Limb (tissue), 2 donors: ENCODE measurements at regions not wholly inside any gene's neighbourhood (a gene's known extent, or its start where the extent isn't known, plus 50 kb on each side); places are given as distances from the start of the nearest gene placed in this dataset.

Experiments used
- DNase-seq, 2 donors: peaks; one replicate each; pipeline ENCODE4 v3.0.0-alpha.2; 2016; ENCODE audit errors: extremely low spot score in 2 of 2

DNA sequence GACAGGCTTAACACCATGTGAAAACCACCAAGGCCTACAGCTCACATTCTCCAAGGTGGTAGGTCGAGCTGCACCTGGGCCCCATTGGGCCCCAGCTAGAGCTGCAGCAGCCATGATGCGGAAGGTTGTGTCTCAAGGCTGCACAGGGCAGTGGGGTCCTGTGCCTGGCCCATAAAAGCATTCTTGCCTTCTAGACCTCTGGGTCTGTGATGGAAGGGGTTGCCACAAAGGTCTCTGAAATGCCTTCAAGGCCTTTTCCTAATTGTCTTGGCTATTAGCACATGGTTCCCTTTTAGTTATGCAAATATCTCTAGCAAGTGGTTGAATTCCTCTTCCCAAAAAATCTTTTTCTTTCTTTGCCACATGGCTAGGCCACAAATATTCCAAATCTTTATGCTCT is 52.5 kb upstream of the C11orf58 start:
- DNase-seq, result no peak

DNA sequence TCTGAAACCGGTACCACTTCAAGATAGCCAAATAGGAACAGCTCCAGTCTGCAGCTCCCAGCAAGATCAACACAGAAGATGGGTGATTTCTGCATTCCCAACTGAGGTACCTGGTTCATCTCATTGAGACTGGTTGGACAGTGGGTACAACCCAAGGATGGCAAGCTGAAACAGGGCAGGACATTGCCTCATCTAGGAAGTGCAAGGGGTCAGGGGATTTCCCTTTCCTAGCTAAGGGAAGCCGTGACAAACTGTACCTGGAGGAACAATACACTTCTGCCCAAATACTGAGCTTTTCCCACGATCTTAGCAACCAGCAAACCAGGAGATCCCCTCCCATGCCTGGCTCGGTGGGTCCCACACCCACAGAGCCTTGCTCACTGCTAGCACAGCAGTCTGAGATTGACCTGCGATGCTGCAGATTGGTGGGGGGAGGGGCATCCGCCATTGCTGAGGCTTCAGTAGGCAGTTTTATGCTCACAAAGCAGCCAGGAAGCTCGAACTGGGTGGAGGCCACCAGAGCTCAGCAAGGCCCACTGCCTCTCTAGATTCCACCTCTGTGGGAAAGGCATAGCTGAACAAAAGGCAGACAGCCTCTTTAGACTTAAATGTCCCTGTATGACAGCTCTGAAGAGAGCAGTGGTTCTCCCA is 59.9 kb upstream of the C11orf58 start:
- no peak for DNase-seq

DNA sequence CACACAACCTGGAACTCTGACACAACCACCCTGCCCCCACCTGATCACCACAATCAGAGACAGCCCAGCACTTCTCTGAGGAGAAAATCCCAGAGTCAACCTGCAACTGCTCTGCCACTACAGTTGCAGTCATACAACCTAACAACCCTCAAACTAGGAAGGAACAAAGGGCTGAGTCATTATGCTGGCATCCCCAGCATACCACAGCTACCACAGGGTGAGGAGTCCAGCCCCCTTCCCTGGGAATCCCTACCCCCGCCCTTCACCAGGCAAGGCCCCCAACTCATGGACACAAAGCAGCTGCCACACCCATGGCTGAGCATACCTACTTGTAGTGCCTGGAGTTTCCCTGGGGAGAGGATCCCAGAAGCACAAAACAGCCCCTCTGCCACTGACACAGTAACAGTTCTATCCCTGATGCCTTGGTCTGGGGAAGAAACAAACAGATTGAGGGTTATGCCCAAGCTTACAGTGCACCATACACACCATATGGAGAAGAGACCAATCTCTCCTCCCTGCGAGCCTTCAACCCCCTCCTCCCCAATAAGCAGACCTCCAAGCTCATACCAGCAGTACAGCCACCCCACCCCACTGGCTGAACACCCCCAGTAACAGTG is 68.5 kb upstream of the C11orf58 start:
- DNase-seq, result no peak

DNA sequence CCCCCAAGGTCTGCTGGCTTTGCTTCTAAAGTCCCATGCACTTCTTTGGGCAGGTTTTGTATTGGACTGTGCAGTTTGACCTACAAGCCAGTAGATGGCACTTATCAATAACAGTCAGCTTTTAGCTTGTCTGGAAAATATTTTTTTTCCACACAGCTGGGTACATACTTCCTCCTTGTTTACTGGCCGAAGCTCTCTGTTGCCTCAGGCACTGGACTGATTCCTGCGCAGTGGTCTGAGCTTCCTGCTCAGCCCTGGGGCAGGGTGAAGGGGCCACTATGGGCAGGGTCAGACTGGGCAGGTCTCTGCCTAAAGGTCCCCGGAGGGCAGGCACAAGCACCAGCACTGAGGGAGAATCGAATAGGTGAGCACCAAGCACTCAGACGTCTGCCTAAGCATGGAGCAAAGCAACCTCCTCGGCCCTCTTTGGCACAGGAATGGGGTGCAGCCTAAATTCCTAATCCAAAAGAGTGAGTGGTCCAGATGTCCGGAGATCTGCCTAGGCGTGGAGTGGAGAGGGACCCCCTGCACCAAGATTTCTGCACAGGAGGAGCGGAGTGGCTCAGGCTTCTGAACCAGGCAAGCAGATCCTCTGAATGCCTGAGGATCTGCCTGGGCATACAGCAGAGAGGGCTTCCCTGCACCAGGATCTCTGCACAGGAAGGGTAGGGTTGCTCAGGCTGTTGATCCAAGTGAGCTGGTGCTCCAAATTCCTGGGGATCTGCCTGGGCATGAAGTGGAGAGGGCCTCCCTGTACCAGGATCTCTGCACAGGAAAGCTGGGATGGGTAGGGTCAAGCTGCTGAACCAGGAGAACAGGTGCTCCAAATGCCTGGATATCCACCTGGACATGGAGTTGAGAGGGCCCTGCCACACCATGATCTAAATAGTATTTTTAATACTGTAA is 105.9 kb upstream of the C11orf58 start:
- DNase-seq, result no peak

DNA sequence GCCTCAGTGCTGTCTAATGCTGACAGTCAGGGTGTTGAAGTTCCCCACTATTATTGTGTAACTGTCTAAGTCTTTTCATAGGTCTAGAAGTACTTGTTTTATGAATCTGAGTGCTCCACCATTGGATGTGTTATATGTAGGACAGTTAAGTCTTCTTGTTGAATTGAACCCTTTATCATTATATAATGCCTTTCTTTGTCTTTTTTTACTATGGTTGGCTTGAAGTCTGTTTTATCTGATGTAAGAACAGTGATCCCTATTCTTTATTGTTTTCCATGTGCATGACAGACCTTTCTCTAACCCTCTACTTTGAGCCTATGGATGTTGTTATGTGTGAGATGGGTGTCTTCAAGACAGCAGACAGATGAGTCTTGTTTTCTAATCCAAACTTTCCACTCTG is 107.8 kb upstream of the C11orf58 start:
- no peak for DNase-seq

DNA sequence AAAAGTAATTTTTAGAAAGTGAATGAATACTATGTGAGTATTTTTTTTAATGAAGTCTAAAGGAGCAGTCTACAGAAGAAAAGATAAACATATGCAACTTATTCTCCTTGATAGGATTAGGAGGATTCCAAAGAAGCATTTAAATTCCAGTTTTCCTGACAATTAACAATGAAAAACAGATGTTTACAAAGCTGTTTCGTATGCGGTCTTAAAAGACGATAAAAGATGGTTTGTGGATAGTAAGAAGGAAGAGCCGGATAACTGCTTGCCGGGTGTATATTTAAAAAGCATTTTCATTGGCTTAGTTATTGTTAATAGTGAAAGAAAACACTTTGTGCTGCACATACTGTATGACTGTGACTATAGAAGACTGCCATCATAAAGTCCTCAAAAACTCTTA is 120.0 kb upstream of the C11orf58 start:
- no peak for DNase-seq

DNA sequence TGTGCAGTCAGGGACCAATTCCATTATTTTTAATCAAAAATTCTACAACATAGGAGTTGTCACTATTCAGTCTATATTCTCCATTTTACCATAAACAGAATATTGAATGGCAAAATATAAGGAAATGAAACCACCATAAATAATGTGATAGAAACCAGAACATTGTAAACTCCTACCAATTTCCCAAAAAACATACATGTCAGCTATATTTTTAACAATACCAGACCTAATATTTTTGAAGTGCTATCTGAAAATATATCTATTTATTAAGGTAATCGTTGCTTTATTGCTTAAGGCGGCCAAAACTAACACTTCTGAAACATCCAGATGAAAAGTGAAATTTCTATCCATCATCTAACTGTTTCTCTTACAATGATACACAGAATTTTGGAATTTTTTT is 123.0 kb upstream of the C11orf58 start:
- DNase-seq, result no peak

DNA sequence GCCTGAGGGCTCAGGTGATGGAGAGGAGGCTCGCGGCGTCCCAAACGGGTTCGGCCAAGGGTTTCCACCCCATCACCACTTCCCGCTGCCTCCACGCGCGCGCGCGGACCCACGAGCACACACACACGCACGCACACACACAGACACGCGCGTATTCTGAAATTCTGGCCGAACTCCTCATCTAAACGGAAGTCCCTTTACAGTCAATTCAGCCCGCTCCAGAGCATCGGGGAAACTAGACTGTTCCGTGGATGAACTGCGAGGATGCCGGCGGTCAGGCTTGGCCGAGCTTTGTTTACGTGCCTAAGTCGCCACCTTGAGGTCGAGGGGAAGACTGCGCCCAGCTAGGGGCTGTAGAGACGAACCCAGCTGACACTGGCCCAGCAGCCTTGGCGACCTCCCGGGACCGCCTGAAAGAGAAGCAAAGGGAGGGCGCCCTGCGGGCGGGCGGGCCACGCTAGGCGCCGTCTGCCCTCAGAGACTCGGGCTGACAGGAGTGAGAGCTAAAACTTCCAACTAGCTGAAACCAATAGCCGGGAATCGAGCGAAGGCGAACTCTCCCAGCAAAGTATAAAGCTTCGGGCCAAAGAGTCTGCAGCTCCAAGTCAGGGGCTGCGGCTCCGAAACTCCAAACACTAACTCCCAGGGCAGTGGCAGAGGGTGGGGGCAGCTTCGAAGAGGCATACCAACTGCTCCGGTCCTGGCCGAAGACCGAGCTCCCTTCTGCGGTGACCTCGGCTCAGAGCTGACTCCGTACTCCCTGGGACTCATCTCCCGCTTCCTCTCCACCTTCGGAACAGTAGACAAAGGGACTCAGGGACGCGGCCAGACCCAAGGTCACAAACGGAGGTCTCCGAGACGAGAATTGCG is 124.7 kb upstream of the C11orf58 start:
- peak; percentile 92 to 93 for DNase-seq

DNA sequence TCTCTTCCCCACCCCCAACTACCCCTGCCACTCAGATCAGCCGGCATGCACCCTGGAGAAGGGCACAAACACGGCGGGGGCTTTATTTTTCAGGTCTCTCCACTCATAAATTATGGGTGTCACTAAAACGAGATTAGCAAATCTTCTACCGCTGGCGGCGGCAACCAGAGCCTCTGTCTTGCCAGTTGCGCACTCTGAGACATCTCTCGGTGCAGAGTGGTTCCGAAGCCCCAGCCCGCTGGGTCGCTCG is 125.3 kb upstream of the C11orf58 start:
- DNase-seq, result no peak

DNA sequence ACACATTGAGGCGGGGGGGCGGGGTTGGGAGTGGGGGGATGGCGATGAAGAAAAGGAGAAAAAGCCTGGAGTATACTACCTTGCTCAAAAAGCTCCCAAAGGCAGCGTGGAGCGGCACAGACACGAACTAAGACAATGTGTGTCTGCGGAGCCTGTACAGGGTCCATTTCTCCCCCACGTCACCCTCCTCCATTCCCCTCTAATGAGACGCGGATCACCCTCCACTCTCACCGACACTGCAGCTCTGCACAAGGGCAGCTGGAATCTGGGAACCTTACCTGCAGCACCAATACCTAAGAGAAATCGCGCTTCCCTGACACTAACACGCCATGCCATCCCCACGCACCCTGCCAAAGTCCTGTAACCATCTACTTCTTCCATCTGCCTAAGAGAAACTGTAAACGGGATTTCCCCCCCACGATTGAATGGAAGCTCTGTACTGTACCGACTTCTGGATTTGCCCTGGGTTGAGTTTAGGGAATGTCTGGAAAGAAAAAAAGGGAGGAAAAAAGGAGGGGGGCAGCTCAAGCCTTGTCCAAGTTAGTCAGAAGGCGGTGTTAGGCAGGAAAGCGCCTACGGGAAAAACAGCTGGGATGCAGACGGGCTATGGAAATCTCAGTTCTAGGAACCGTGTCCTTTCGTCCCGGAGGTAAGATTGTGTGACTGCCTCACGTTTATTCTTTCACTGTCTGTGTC is 125.7 kb upstream of the C11orf58 start:
- peak; percentile 50 to 65 for DNase-seq

DNA sequence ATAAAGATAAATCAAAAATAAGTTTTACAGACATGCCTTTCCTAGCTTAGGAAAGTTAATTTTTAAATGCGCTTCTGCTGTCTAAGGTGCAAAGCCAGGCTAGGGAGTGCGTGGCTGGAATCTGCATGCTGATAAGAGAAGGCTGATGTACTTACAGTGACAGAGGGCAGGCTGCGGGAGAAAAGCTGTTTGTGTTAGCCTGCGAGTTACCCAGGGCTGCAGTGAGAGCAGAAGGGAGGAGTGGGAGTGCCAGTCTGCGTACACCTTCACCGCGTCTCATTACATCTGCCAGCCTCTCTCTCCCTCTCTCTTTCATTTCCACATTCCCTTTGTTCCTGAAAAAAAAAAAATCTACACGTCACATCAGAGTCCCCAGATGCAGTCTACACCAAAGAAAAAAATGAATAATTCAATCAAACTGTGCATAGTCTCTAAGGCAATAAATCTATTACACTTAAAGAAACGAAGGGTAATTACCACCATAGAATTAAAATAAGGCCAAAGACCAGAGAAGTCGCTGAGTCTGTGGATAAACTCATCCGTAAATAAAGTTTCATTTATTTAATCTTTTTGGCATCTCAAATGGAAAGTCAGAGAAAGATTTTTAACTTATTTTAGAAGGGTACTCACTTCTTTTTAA is 126.4 kb upstream of the C11orf58 start:
- DNase-seq, result peak in 1 of 2 donors; percentile 64

DNA sequence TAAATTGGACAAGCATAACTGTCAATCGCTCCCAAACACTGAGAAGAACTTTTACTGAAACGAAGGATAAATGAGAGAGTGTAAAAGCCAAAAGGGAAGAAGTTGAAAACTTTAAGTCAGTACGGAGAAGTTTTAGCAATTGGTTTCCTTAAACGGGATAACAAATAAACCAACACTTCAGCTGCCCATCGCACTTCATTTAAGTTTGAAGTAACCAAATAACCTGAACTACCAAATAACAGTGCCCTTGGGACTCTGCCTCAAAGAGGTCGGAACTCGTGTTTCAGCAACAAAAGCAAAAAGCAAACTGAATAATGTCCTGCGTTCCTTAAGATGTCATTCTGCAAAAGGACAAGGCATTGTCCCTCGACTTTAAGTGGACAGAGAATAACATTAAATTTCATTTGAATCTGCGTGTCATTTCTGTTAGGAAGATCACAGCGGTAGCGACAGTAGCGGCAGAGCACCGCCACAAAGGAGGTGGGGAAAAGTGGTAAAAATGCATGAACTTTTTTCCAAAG is 127.0 kb upstream of the C11orf58 start:
- no peak for DNase-seq

DNA sequence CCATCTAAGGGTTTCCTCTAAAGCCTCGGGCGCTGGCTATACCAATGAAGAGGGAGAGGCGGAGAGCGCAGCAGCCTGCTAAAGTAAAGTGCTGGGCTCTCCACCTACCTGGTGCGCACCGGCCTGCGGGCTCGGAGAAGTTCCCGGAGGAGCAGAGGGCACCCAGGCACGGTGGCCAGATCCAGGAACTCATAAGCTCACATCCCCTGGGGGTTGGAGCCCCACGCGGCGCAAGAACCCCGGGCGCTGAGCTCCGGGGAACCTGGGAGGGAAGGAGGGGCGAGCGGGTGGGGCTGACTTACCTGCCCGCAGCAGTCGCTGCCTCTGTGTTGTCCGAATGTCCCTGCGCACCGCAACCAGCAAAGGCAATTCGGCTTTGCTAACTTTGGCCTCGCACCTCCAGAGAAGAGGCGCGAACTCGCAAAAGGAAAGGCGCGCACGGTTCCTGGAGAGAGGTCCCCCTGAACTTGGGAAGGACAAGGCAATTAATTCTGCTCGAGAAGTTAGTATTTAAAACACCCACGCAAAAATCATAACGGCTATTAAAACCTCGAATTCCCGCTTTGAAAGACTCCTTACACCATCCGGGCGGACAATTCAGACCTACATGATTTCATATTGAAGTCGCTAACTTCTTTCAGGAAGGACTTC is 127.6 kb upstream of the C11orf58 start:
- DNase-seq, result peak in 1 of 2 donors; percentile 52

DNA sequence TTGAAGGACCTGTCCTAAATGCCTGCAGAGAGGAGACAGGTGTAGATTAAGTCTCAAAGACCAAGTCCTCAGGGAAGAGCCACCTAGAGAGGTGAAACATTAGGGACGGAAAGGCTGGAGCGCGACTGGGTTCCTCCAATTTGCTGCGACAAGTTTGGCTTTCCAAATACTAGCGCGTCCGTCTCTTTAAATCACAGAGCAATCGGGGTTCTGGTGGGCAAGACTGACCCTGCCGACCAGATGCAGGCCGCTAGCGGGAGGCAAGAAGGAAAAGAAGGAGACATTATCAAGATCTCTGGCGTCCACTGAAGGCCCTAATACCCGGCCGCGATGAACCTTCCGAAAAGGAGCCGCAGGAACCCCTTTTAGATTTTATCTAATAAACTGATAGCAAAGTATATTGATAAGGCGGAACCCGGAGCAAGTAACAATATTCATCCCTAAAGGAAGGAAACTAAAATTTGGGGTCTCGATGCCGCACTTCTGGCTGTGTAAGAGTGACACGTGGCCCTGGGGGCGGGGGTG is 128.2 kb upstream of the C11orf58 start:
- DNase-seq, result peak in 1 of 2 donors; percentile 29

DNA sequence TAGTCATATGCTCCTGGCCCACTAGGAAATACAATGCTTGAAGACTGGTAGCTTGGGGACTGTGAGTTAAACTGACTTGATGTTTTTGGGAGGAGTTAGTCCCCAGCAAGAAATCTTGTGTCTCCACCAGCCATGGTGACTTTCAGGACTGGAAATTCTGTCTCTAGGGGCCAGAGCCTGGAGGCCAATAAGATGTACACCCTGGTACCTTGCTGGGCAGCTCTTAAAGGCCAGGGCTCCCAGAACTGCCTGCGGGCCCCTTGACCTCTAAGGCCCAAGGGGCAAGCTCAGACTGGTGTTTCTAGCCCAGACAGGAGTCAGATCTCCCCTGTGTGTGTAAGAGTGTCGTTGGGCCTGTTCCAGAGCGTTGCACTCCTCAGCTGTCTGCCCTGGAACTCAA is 128.7 kb upstream of the C11orf58 start:
- DNase-seq, result peak in 1 of 2 donors; percentile 30

DNA sequence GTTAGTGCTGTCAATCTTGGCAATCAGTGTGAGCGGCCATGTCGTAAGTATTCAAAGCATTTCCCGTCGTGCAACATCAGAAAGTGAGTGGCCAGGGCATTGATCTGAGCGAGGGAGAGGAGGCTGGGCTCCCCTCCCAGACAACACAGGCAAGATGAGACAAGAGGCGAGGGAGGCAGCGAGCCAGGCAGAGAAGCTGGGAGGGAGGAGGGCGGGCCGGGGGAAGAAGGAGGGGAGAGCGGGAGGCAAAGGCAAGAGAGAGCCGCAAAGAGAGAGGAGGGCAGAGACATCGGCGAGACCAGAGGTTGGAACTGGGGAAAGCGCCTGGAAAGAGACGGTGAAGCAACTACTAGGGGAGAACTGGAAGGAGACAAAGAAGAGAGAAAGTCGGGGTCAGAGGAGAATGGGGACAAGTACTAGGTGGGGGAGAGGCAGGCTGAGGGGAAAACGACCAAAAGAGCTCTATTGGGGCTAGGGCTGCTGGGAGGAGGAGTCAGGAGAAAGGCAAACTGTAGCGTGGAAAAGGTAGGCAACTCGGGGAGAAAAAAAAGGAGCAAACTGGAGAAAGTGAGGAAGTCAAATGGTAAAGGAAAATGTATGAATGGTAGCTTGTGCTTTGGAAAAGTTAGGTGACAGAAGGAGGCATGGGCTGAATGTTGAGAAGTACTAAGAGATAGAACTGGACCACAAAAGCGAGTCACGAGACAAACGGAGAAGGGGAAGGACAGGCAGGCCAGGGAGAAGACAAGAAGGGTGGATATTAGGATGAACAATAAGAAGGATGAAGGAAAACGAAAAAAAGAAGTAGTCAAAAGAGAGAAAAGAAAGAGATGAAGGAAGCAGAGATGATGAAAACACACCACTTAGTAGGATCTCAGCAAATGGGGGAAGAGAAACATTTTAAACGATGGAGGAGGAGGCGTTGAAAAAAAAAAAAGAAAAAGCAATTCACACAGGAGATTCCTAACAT is 130.5 kb upstream of the C11orf58 start:
- peak; percentile 88 to 89 for DNase-seq

DNA sequence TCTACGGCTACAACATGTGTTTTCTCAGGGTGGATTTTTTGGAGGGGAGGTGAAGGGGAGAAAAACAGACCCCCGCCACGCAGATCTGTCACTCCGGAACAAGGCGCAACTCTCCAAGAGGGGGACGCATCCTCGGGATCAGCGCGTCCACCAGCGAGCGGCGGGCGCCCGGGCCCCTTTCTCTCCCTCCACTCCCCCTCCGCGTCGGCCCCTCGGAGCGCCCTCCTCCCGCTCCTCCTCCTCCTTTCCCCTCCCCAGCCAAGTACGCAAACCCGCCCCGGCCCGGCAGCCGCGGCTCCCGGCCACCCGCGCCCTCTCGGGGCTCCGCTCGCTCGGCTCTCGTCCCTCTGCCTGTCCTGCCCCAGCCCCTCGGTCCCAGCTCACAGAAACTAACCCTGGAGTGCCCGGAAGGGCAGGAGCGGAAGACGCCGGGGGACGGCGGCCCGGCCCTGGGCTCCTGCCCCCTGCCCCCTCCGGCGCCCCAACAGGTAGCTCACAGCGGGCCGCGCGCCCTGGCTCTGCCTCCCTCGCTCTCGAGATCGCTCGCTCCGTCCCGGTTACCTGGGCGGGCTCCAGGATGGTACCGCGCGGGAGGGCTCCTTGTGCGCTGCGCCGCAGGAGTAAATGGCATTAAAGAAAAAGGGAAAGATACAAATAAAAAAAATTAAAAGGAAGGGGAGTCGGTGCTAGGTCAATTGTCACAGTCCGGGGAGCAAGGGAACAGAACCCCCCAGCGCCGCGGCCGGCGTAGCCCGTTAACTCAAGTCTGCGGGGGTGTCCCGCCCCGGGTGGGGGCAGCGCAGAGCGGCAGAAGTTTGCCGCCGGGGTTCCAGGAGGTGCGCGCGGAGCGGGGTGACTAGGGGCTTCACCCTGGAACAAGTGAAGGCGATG is 131.4 kb upstream of the C11orf58 start:
- peak; percentile 65 to 85 for DNase-seq
